NCI-H748 (cell line): ENCODE measurements at regions not wholly inside any gene's neighbourhood (a gene's known extent, or its start where the extent isn't known, plus 50 kb on each side); places are given as distances from the start of the nearest gene placed in this dataset.

Source experiments
- DNase-seq: peaks from one replicate; lab custom pipeline; 2025; ENCODE audit not compliant: unreplicated experiment; lab: John Stamatoyannopoulos, UW

GRCh38 chr1:110765640-110766335 lies 91.0 kb upstream of the KCNA3 start:
- peak; percentile 68 for DNase-seq

GRCh38 chr1:110763149-110763548 lies 88.4 kb upstream of the KCNA3 start:
- no peak for DNase-seq

GRCh38 chr1:110760321-110760720 lies 85.6 kb upstream of the KCNA3 start:
- no peak for DNase-seq

- DNase-seq: peak; percentile 38
Observed at GRCh38 chr1:110756506-110756905, 81.8 kb upstream of the KCNA3 start.

GRCh38 chr1:110752941-110753725 lies 78.4 kb upstream of the KCNA3 start:
- DNase-seq: no peak

- DNase-seq: no peak
Observed at GRCh38 chr1:110750562-110750961, 75.8 kb upstream of the KCNA3 start.

- DNase-seq: no peak
Observed at GRCh38 chr1:110749960-110750359, 75.2 kb upstream of the KCNA3 start.

- no peak for DNase-seq
Observed at GRCh38 chr1:110746644-110747259, 72.0 kb upstream of the KCNA3 start.

GRCh38 chr1:110743397-110743796 lies 68.7 kb upstream of the KCNA3 start:
- DNase-seq: no peak

GRCh38 chr1:110736900-110737605 lies 62.3 kb upstream of the KCNA3 start:
- DNase-seq: peak; percentile 51

- peak; percentile 87 for DNase-seq
Observed at GRCh38 chr1:110734133-110734680, 59.5 kb upstream of the KCNA3 start.

GRCh38 chr1:110731529-110731928 lies 56.8 kb upstream of the KCNA3 start:
- no peak for DNase-seq

GRCh38 chr1:110728388-110729001 lies 53.8 kb upstream of the KCNA3 start:
- DNase-seq: no peak

- DNase-seq: no peak
Observed at GRCh38 chr1:110727246-110727645, 52.5 kb upstream of the KCNA3 start.

GRCh38 chr1:110726755-110727154 lies 52.0 kb upstream of the KCNA3 start:
- DNase-seq: no peak
